Activated naive CD8-positive, alpha-beta T cell treated with anti-CD3 and anti-CD28 coated beads, Interleukin-2, amount 10 ng/mL, durations not matched to agents 7 days and 5 days (primary cell): ENCODE measurements at regions not wholly inside any gene's neighbourhood (a gene's known extent, or its start where the extent isn't known, plus 50 kb on each side); places are given as distances from the start of the nearest gene placed in this dataset.

Experiments
- ATAC-seq: fragments of 150-1000 bp; cut with Tn5 transposase; one replicate; pipeline ENCODE4 v1.10.0; 2021; ENCODE audit warnings: low read depth, moderate library complexity
- POLR2A ChIA-PET: fragments of 350-600 bp; sonication (Branson Sonifier 250); formaldehyde crosslinking; loops from one replicate; lab custom pipeline; 2021; ENCODE audit warnings: antibody characterized with exemption; lab: Charles Lee
- DNase-seq: peaks from one replicate; pipeline ENCODE4 v3.0.0; 2021
- H3K27ac Mint-ChIP-seq: one replicate; pipeline ENCODE4 v1.8.0; 2022; ENCODE audit warnings: mild to moderate bottlenecking, mixed read lengths
- H3K27me3 Mint-ChIP-seq: one replicate; pipeline ENCODE4 v1.8.0; 2022; ENCODE audit warnings: mild to moderate bottlenecking, moderate library complexity, mixed read lengths
- H3K36me3 Mint-ChIP-seq: one replicate; pipeline ENCODE4 v1.8.0; 2021; ENCODE audit warnings: mild to moderate bottlenecking, mixed read lengths
- H3K4me1 Mint-ChIP-seq: one replicate; pipeline ENCODE4 v1.8.0; 2021; ENCODE audit warnings: mixed read lengths
- H3K4me3 Mint-ChIP-seq: one replicate; pipeline ENCODE4 v1.8.0; 2022; ENCODE audit warnings: mild to moderate bottlenecking, moderate library complexity, mixed read lengths
- H3K9me3 Mint-ChIP-seq: one replicate; pipeline ENCODE4 v1.8.0; 2021; ENCODE audit warnings: mixed read lengths

DNA sequence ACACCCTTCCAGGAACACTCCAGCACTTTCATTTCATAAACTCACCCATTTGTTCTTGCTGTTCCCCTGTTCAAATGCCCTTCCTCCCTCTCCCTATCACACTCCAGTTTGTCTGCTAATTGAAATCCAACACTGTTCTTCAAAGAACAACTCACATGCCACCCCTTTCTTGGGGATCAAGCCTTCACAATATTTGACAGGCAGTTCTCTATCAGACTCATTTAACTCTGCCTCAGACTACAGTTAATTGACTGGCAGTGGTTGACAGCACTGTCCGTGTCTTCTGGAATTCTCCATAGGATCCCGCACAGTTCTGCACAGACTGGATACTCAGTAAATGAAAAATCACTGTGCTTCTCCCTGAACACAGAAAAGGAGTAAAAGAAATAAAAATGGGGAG, 87.8 kb downstream of the PMP22 start:
- DNase-seq: no peak
- Mint-ChIP-seq H3K4me1 (no peaks in the 10 kb centered on the region), H3K4me3 (no peak overlapping the region), H3K27me3 (peaks cover 3% of the 10 kb centered on the region), H3K9me3 (no peaks in the 10 kb centered on the region), H3K36me3 (no peaks in the 10 kb centered on the region), H3K27ac (no peak overlapping the region)
- POLR2A ChIA-PET: no interaction called here
- ATAC-seq: no peak

- Mint-ChIP-seq H3K4me1 (no peaks in the 10 kb centered on the region), H3K9me3 (no peaks in the 10 kb centered on the region), H3K4me3 (no peak overlapping the region), H3K36me3 (no peaks in the 10 kb centered on the region), H3K27ac (no peak overlapping the region), H3K27me3 (peaks cover 3% of the 10 kb centered on the region)
- DNase-seq (no peak), ATAC-seq (no peak)
- POLR2A ChIA-PET: no interaction called here
Measured at GRCh38 chr17:15175356-15175755, 89.8 kb downstream of the PMP22 start.

- peak; percentile 39 for DNase-seq
- ATAC-seq: no peak
- Mint-ChIP-seq H3K27me3 (peaks cover 2% of the 10 kb centered on the region), H3K4me1 (no peaks in the 10 kb centered on the region), H3K9me3 (no peaks in the 10 kb centered on the region), H3K27ac (no peak overlapping the region), H3K36me3 (no peaks in the 10 kb centered on the region), H3K4me3 (no peak overlapping the region)
- POLR2A ChIA-PET: no interaction called here
Measured at GRCh38 chr17:15171167-15172047, 93.7 kb downstream of the PMP22 start.

GRCh38 chr17:15169676-15170075, 95.5 kb downstream of the PMP22 start:
- ATAC-seq (no peak), DNase-seq (no peak)
- Mint-ChIP-seq H3K36me3 (no peaks in the 10 kb centered on the region), H3K27ac (no peak overlapping the region), H3K4me1 (no peaks in the 10 kb centered on the region), H3K9me3 (no peaks in the 10 kb centered on the region), H3K27me3 (peaks cover 2% of the 10 kb centered on the region), H3K4me3 (no peak overlapping the region)
- POLR2A ChIA-PET: no interaction called here

DNA sequence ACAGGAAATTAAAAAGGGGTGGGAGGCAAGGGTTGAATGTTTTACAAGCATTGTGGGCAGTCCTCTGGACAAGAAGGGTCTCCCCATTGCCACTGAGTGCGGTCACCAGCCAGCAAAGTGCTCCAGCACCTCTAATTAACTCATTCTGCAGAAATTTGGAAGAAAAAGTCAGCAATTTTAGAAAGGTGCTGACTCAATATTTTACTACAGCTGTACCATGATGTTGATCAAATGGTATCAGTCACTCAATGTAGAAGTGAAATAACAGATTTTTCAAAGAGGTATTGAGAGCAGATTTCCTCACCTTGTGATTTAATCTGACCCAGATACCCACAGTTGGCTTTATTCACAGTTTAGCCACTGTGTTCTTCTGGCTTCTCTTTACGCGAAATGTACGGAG, 96.7 kb downstream of the PMP22 start:
- no peaks in the 10 kb centered on the region for H3K9me3 Mint-ChIP-seq
- no peaks in the 10 kb centered on the region for H3K4me1 Mint-ChIP-seq
- no peak overlapping the region for H3K27ac Mint-ChIP-seq
- ATAC-seq: no peak
- H3K4me3 Mint-ChIP-seq: no peak overlapping the region
- DNase-seq: no peak
- H3K27me3 Mint-ChIP-seq: peaks cover 4% of the 10 kb centered on the region
- no peaks in the 10 kb centered on the region for H3K36me3 Mint-ChIP-seq
- POLR2A ChIA-PET: no interaction called here

DNA sequence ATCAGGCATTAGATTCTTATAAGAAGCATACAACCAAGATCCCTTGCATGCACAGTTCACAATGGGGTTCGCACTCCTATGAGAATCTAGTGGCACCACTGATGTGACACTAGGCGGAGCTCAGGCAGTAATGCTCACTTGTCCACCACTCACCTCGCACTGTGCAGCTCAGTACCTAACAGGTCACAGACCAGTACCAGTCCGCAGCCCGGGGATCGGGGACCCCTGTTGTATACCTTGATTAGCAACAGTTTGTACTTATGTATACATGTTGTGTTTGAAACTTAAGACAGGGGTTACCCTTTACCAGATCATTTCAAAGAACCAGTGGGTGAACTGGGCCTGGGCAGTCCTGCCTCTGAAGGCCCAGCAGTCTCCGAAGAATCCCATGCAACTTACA, 103.7 kb downstream of the PMP22 start:
- Mint-ChIP-seq H3K4me1 (no peaks in the 10 kb centered on the region), H3K27me3 (peaks cover 13% of the 10 kb centered on the region), H3K4me3 (no peak overlapping the region), H3K9me3 (no peaks in the 10 kb centered on the region), H3K36me3 (no peaks in the 10 kb centered on the region), H3K27ac (no peak overlapping the region)
- DNase-seq: no peak
- ATAC-seq: no peak
- POLR2A ChIA-PET: no interaction called here

GRCh38 chr17:15157051-15157450, 108.1 kb downstream of the PMP22 start:
- ATAC-seq: no peak
- DNase-seq: no peak
- H3K27me3 Mint-ChIP-seq: peaks cover 13% of the 10 kb centered on the region
- no peaks in the 10 kb centered on the region for H3K9me3 Mint-ChIP-seq
- H3K36me3 Mint-ChIP-seq: no peaks in the 10 kb centered on the region
- no peaks in the 10 kb centered on the region for H3K4me1 Mint-ChIP-seq
- H3K4me3 Mint-ChIP-seq: no peak overlapping the region
- POLR2A ChIA-PET: no interaction called here
- no peak overlapping the region for H3K27ac Mint-ChIP-seq

GRCh38 chr17:15154618-15155017, 110.5 kb downstream of the PMP22 start:
- Mint-ChIP-seq H3K27me3 (peaks cover 12% of the 10 kb centered on the region), H3K4me3 (no peak overlapping the region), H3K27ac (no peak overlapping the region), H3K36me3 (no peaks in the 10 kb centered on the region), H3K9me3 (no peaks in the 10 kb centered on the region), H3K4me1 (no peaks in the 10 kb centered on the region)
- no peak for ATAC-seq
- no peak for DNase-seq
- POLR2A ChIA-PET: no interaction called here

DNA sequence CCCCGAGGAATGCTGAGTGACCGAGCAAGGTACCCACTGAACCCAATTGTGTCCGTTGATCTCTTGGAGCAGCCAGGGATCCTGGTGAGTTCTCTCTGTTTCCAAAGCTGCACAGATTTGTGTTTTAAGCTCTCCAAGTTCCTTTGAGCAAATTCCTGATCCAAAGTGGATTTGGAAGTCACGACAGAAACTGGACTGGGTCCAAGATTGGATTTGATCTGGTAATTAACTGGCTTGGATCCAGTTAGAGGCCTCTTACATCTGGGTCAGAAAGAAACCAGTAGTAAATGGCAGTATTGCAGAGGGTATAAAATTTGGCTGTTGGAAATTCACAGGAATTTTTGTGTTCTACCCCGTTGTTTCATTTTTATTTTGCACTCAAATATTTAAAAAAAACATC, 119.5 kb downstream of the PMP22 start:
- H3K27ac Mint-ChIP-seq: no peak overlapping the region
- no peaks in the 10 kb centered on the region for H3K27me3 Mint-ChIP-seq
- no peaks in the 10 kb centered on the region for H3K4me1 Mint-ChIP-seq
- H3K9me3 Mint-ChIP-seq: peaks cover 5% of the 10 kb centered on the region
- POLR2A ChIA-PET: no interaction called here
- H3K4me3 Mint-ChIP-seq: no peak overlapping the region
- ATAC-seq (no peak), DNase-seq (no peak)
- H3K36me3 Mint-ChIP-seq: no peaks in the 10 kb centered on the region

GRCh38 chr17:15143524-15143923, 121.6 kb downstream of the PMP22 start:
- DNase-seq: no peak
- Mint-ChIP-seq H3K36me3 (no peaks in the 10 kb centered on the region), H3K4me3 (no peak overlapping the region), H3K27me3 (peaks cover 2% of the 10 kb centered on the region), H3K4me1 (no peaks in the 10 kb centered on the region), H3K9me3 (peaks cover 5% of the 10 kb centered on the region), H3K27ac (no peak overlapping the region)
- no peak for ATAC-seq
- POLR2A ChIA-PET: no interaction called here

- ATAC-seq: no peak
- H3K27ac Mint-ChIP-seq: no peak overlapping the region
- no peaks in the 10 kb centered on the region for H3K4me1 Mint-ChIP-seq
- H3K36me3 Mint-ChIP-seq: peaks cover 2% of the 10 kb centered on the region
- H3K27me3 Mint-ChIP-seq: no peaks in the 10 kb centered on the region
- POLR2A ChIA-PET: no interaction called here
- no peak for DNase-seq
- H3K9me3 Mint-ChIP-seq: no peaks in the 10 kb centered on the region
- H3K4me3 Mint-ChIP-seq: no peak overlapping the region
Measured at GRCh38 chr17:15134363-15134762, 130.8 kb downstream of the PMP22 start.

GRCh38 chr17:15133826-15134225, 131.3 kb downstream of the PMP22 start:
- peaks cover 2% of the 10 kb centered on the region for H3K36me3 Mint-ChIP-seq
- no peak for DNase-seq
- H3K27me3 Mint-ChIP-seq: no peaks in the 10 kb centered on the region

GRCh38 chr17:15133143-15133542, 132.0 kb downstream of the PMP22 start:
- Mint-ChIP-seq H3K4me3 (no peak overlapping the region), H3K4me1 (no peaks in the 10 kb centered on the region), H3K36me3 (peaks cover 2% of the 10 kb centered on the region), H3K27ac (no peak overlapping the region), H3K9me3 (no peaks in the 10 kb centered on the region), H3K27me3 (no peaks in the 10 kb centered on the region)
- DNase-seq (no peak), ATAC-seq (no peak)
- POLR2A ChIA-PET: no interaction called here

More at GRCh38 chr17:15133826-15134225, 131.3 kb downstream of the PMP22 start:
- POLR2A ChIA-PET: no interaction called here
- no peak overlapping the region for H3K4me3 Mint-ChIP-seq
- ATAC-seq: no peak
- H3K27ac Mint-ChIP-seq: no peak overlapping the region
- no peaks in the 10 kb centered on the region for H3K9me3 Mint-ChIP-seq
- H3K4me1 Mint-ChIP-seq: no peaks in the 10 kb centered on the region

GRCh38 chr17:15130426-15130825, 134.7 kb downstream of the PMP22 start:
- POLR2A ChIA-PET: no interaction called here
- H3K27me3 Mint-ChIP-seq: no peaks in the 10 kb centered on the region
- H3K27ac Mint-ChIP-seq: no peak overlapping the region
- no peaks in the 10 kb centered on the region for H3K4me1 Mint-ChIP-seq
- H3K4me3 Mint-ChIP-seq: no peak overlapping the region
- DNase-seq (no peak), ATAC-seq (no peak)
- H3K36me3 Mint-ChIP-seq: peaks cover 2% of the 10 kb centered on the region
- no peaks in the 10 kb centered on the region for H3K9me3 Mint-ChIP-seq
